GM12891 (cell line): ENCODE measurements at regions not wholly inside any gene's neighbourhood (a gene's known extent, or its start where the extent isn't known, plus 50 kb on each side); places are given as distances from the start of the nearest gene placed in this dataset.
"Not testable (repeated sequence)": the region's sequence is repeated elsewhere in the genome, so short reads cannot be mapped to it uniquely, and the experiment has no call there.

ENCODE experiments used
- DNase-seq: peaks from one replicate; pipeline ENCODE4 v3.0.0; 2011; ENCODE audit warnings: low spot score; ENCODE audit not compliant: insufficient read length
- FAIRE-seq: peaks from 2 replicates; lab custom pipeline; 2011; peaks lifted over from hg19 to GRCh38; lab: Jason Lieb, UNC
- PAX5 ChIP-seq: IDR thresholded peaks from 2 replicates; pipeline ENCODE4 v1.6.1; 2011; ENCODE audit warnings: low read length, moderate library complexity, mild to moderate bottlenecking; ENCODE audit not compliant: insufficient read depth, severe bottlenecking
- POLR2A ChIP-seq: IDR thresholded peaks from 2 replicates; pipeline ENCODE4 v1.6.1; 2011; ENCODE audit warnings: low read depth, low read length, control low read depth
- POLR2AphosphoS5 ChIP-seq: IDR thresholded peaks from 2 replicates; pipeline ENCODE4 v1.6.1; 2011; ENCODE audit warnings: low read depth, low read length, control low read depth
- POU2F2 ChIP-seq: IDR thresholded peaks from 2 replicates; pipeline ENCODE4 v1.6.1; 2011; ENCODE audit warnings: low read depth, mild to moderate bottlenecking, control low read depth, low read length, moderate library complexity
- SPI1 ChIP-seq: IDR thresholded peaks from 2 replicates; pipeline ENCODE4 v1.6.1; 2011; ENCODE audit warnings: low read depth, low read length, control low read depth
- TAF1 ChIP-seq: IDR thresholded peaks from 2 replicates; pipeline ENCODE4 v1.6.1; 2011; ENCODE audit warnings: low read depth, low read length, control low read depth

DNA sequence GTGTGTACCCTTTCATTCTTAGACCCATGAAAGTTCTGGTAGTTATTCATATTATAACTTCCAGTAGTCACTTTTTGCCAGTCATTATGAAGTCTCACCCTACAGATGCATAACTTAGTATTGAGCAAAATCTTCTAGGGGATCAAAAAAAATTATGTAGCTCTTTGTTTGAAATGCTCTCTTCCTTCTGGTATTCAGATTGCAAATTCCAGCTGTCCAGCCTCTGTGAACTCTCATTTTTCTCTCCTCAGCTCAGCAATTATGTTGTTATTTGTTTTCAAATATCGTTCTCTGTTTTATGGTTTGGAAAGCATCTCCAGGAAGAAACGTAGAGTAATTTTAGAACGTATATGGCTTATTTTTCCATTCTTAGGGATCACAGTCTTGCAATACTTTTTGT is 442.5 kb downstream of the SEMA3D start:
- DNase-seq (no peak), FAIRE-seq (no peak)
- TF ChIP-seq SPI1 (no peak), POLR2AphosphoS5 (no peak), PAX5 (no peak), POU2F2 (no peak), TAF1 (no peak), POLR2A (no peak)

DNA sequence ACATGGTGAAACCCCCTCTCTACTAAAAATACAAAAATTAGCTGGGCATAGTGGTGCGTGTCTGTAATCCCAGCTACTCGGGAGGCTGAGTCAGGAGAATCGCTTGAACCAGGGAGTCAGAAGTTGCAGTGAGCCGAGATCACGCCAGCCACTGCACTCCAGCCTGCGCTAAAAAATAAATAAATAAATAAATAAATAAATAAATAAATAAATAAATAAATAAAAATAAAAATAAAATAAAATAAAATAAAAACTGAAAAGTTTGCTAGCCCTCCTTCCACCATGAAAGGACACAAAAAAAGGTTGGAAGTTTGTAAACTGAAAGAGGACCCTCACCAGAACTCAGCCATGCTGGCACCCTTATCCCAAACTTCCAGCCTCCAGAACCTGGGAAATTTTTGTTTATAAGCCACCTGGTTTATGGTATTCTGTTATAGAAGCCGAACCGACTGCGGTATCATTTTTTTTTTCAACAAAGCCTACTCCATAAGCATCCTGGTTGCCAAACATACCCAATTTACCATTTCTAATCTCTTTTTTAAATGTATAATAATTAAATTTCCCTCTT is 448.2 kb downstream of the SEMA3D start:
- FAIRE-seq (no peak), DNase-seq (no peak)
- TF ChIP-seq SPI1 (no peak), TAF1 (no peak), POLR2AphosphoS5 (no peak)

- DNase-seq = no peak
- TF ChIP-seq POLR2A (no peak), TAF1 (no peak), POLR2AphosphoS5 (no peak), SPI1 (no peak), PAX5 (no peak), POU2F2 (no peak)
- no peak for FAIRE-seq
These were observed 451.2 kb downstream of the SEMA3D start for GRCh38 chr7:84735677-84736076.

DNA sequence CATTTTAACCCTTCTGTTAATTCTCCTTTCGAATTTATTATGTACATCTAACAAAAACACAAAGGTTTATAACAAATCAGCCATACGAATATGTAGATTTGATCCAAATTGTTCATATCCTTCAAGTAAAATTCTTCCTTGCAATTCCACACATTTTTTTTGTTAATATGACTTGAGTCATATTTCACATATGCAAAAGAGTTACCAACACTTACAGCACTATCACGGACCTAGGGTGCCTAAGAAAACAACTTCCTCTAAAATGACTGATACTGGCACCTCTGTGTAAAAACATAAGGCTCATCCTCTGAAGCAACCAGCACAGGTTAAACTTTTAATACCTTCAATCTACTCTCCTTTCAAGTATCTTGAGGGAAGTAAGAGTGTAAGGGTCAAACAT is 451.8 kb downstream of the SEMA3D start:
- FAIRE-seq (no peak), DNase-seq (no peak)
- TF ChIP-seq PAX5 (no peak), POLR2AphosphoS5 (no peak), POU2F2 (no peak), TAF1 (no peak), SPI1 (no peak), POLR2A (no peak)

GRCh38 chr7:84733976-84734375 is 452.9 kb downstream of the SEMA3D start:
- not testable (repeated sequence) for DNase-seq, FAIRE-seq

- FAIRE-seq, DNase-seq: not testable (repeated sequence)
These were observed 456.0 kb downstream of the SEMA3D start for GRCh38 chr7:84730864-84731263.

GRCh38 chr7:84729284-84729683 is 457.6 kb downstream of the SEMA3D start:
- no peak for FAIRE-seq
- no peak for TF ChIP-seq PAX5
- no peak for TF ChIP-seq TAF1
- TF ChIP-seq SPI1 = no peak
- TF ChIP-seq POLR2A = no peak
- no peak for TF ChIP-seq POU2F2
- no peak for TF ChIP-seq POLR2AphosphoS5

GRCh38 chr7:84722734-84723133 is 464.1 kb downstream of the SEMA3D start:
- no peak for TF ChIP-seq PAX5
- TF ChIP-seq POLR2AphosphoS5 = no peak
- TF ChIP-seq TAF1 = no peak
- no peak for TF ChIP-seq POU2F2
- no peak for TF ChIP-seq POLR2A
- TF ChIP-seq SPI1 = no peak
- FAIRE-seq (no peak), DNase-seq (no peak)

More at GRCh38 chr7:84729284-84729683, 457.6 kb downstream of the SEMA3D start:
- DNase-seq = no peak

GRCh38 chr7:84722086-84722485 is 464.8 kb downstream of the SEMA3D start:
- TF ChIP-seq TAF1 (no peak), SPI1 (no peak), POU2F2 (no peak), POLR2A (no peak)
- no peak for FAIRE-seq
- no peak for DNase-seq

DNA sequence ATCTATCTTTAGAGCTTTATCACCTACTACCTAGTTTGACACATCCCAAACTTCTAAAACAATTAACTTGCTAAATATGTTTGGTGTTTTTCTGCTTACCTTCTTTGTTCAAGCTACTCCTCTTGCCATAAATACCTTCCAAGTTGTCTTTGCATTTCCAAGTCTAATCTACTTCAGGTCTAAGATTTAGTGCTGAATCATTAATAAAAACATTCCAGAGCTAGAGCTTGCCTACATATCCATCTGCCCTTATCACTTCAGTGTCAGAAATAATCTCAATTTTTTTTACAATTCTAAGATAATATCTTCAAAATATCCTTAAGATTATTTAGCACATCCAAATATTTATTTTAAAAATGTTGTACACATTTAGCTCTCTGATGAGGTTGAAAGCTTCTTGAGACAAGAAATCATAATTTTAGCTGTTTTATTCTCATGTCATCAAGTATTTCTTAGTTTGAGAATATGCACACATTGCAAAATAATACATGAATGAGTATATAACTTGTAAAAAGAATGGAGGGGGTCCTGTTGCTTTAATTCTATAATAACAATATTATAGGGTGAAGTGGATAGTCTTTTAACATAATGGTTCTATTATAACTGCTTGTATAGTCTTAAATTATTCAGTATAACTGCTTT is 466.3 kb downstream of the SEMA3D start:
- DNase-seq = no peak
- FAIRE-seq = no peak
- TF ChIP-seq SPI1 (no peak), POLR2A (no peak), TAF1 (no peak), POU2F2 (no peak), POLR2AphosphoS5 (no peak), PAX5 (no peak)

DNA sequence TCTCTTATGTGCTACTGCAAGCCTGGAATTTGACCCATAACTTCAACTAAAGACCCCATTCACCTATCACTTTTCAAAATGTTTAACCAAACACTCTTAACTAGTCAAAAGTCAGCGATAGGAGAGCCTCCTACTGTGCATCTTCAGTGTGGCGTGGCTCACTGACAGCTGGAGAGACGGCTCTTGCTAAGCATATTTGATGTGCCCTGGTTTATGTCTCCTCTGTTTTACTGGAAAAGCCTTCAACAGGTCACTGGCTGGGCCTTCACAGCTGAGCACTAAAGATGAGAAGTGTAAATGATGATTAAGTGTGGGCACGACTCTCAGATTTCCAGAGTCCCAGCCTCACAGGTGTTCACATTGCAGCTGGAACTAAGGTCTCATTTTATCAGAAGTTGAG is 472.1 kb downstream of the SEMA3D start:
- DNase-seq (no peak), FAIRE-seq (no peak)
- TF ChIP-seq SPI1 (no peak), POLR2A (no peak), PAX5 (no peak)
